H9 (cell line): ENCODE measurements at regions not wholly inside any gene's neighbourhood (a gene's known extent, or its start where the extent isn't known, plus 50 kb on each side); places are given as distances from the start of the nearest gene placed in this dataset.

Source experiments
- DNase-seq: peaks from one replicate; pipeline ENCODE4 v3.0.0-alpha.2; 2017
- H2AFZ ChIP-seq: one replicate; pipeline ENCODE4 v1.6.1; 2013; ENCODE audit warnings: mild to moderate bottlenecking, low read length, control low read depth, moderate library complexity
- H2AK5ac ChIP-seq: 2 replicates; pipeline ENCODE4 v1.6.1; 2013; ENCODE audit warnings: low read length, control low read depth, mixed read lengths; ENCODE audit not compliant: insufficient read length
- H2BK120ac ChIP-seq: one replicate; pipeline ENCODE4 v1.6.1; 2013; ENCODE audit warnings: low read depth, mild to moderate bottlenecking, low read length, control low read depth, inconsistent platforms; ENCODE audit not compliant: poor library complexity, severe bottlenecking
- H2BK12ac ChIP-seq: 2 replicates; pipeline ENCODE4 v1.6.1; 2013; ENCODE audit warnings: low read length, control low read depth, mixed read lengths, low read depth; ENCODE audit not compliant: insufficient read length
- H2BK15ac ChIP-seq: 2 replicates; pipeline ENCODE4 v1.6.1; 2013; ENCODE audit warnings: low read depth, low read length, control low read depth
- H2BK20ac ChIP-seq: one replicate; pipeline ENCODE4 v1.6.1; 2013; ENCODE audit warnings: low read depth, mild to moderate bottlenecking, low read length, control low read depth, inconsistent platforms; ENCODE audit not compliant: poor library complexity, severe bottlenecking
- H2BK5ac ChIP-seq: 2 replicates; pipeline ENCODE4 v1.6.1; 2013; ENCODE audit warnings: low read length, control low read depth, mixed read lengths; ENCODE audit not compliant: insufficient read length
- H3K14ac ChIP-seq: 2 replicates; pipeline ENCODE4 v1.6.1; 2013; ENCODE audit warnings: low read length, control low read depth; ENCODE audit not compliant: insufficient read depth
- H3K18ac ChIP-seq: 2 replicates; pipeline ENCODE4 v1.6.1; 2013; ENCODE audit warnings: low read depth, mild to moderate bottlenecking, mixed read lengths, low read length, control low read depth; ENCODE audit not compliant: insufficient read length
- H3K23ac ChIP-seq: 2 replicates; pipeline ENCODE4 v1.6.1; 2013; ENCODE audit warnings: low read length, control low read depth, mixed read lengths, low read depth; ENCODE audit not compliant: insufficient read length
- H3K23me2 ChIP-seq: 2 replicates; pipeline ENCODE4 v1.6.1; 2013; ENCODE audit warnings: low read depth, mild to moderate bottlenecking, mixed read lengths, low read length, control low read depth; ENCODE audit not compliant: insufficient read length, poor library complexity, severe bottlenecking
- H3K27ac ChIP-seq: 2 replicates; pipeline ENCODE4 v1.5.1; 2013; ENCODE audit warnings: low read length, control low read depth, mixed read lengths, low read depth; ENCODE audit not compliant: insufficient read length
- H3K27me3 ChIP-seq: 2 replicates; pipeline ENCODE4 v1.6.1; 2013; ENCODE audit warnings: low read length, control low read depth, inconsistent platforms; ENCODE audit not compliant: insufficient read depth
- H3K4ac ChIP-seq: 2 replicates; pipeline ENCODE4 v1.6.1; 2013; ENCODE audit warnings: low read depth, mild to moderate bottlenecking, control low read depth, inconsistent platforms, low read length, moderate library complexity
- H3K4me1 ChIP-seq: 2 replicates; pipeline ENCODE4 v1.6.1; 2013; ENCODE audit warnings: low read length, control low read depth, inconsistent platforms; ENCODE audit not compliant: insufficient read depth
- H3K4me2 ChIP-seq: 2 replicates; pipeline ENCODE4 v1.6.1; 2013; ENCODE audit warnings: low read length, control low read depth, mixed read lengths; ENCODE audit not compliant: insufficient read length, insufficient read depth
- H3K56ac ChIP-seq: 2 replicates; pipeline ENCODE4 v1.6.1; 2013; ENCODE audit warnings: low read depth, mild to moderate bottlenecking, mixed read lengths, low read length, control low read depth; ENCODE audit not compliant: insufficient read length
- H3K79me1 ChIP-seq: 2 replicates; pipeline ENCODE4 v1.6.1; 2013; ENCODE audit warnings: low read depth, mild to moderate bottlenecking, moderate library complexity, low read length, control low read depth, inconsistent platforms; ENCODE audit not compliant: insufficient read depth, poor library complexity, severe bottlenecking
- H3K79me2 ChIP-seq: 2 replicates; pipeline ENCODE4 v1.6.1; 2013; ENCODE audit warnings: low read length, control low read depth, inconsistent platforms; ENCODE audit not compliant: insufficient read depth
- H3K9ac ChIP-seq: 2 replicates; pipeline ENCODE4 v1.6.1; 2013; ENCODE audit warnings: low read length, control low read depth, mixed read lengths; ENCODE audit not compliant: insufficient read length; ENCODE audit errors: extremely low read depth
- H3K9me3 ChIP-seq: one replicate; pipeline ENCODE4 v1.6.1; 2013; ENCODE audit warnings: low read depth, low read length, inconsistent platforms; ENCODE audit not compliant: control insufficient read depth
- H3T11ph ChIP-seq: one replicate; pipeline ENCODE4 v1.6.1; 2013; ENCODE audit warnings: mild to moderate bottlenecking, low read length, control low read depth, inconsistent platforms
- H4K20me1 ChIP-seq: one replicate; pipeline ENCODE4 v1.6.1; 2013; ENCODE audit not compliant: control insufficient read depth, insufficient read length, insufficient read depth
- H4K5ac ChIP-seq: 2 replicates; pipeline ENCODE4 v1.6.1; 2013; ENCODE audit warnings: low read depth, mild to moderate bottlenecking, mixed read lengths, low read length, control low read depth; ENCODE audit not compliant: insufficient read length
- H4K8ac ChIP-seq: replicated peaks from 2 replicates; pipeline ENCODE4 v1.6.1; 2013; ENCODE audit warnings: low read length, control low read depth, mixed read lengths, low read depth; ENCODE audit not compliant: insufficient read length
- H4K91ac ChIP-seq: 2 replicates; pipeline ENCODE4 v1.6.1; 2013; ENCODE audit warnings: low read depth, mild to moderate bottlenecking, moderate library complexity, mixed read lengths, low read length, control low read depth; ENCODE audit not compliant: insufficient read length
- H3K27ac Mint-ChIP-seq, 3 experiments: 2 replicates in 2 of 3; 3 replicates in 1 of 3; pipeline ENCODE4 v1.8.0; 2020 to 2021; ENCODE audit warnings: mixed read lengths in 3 of 3, mild to moderate bottlenecking in 1 of 3, moderate library complexity in 1 of 3
- H3K27me3 Mint-ChIP-seq: 2 replicates; pipeline ENCODE4 v1.8.0; 2021; ENCODE audit warnings: low read depth, mild to moderate bottlenecking, moderate library complexity, mixed read lengths
- H3K36me3 Mint-ChIP-seq, 3 experiments: 2 replicates in 2 of 3; 3 replicates in 1 of 3; pipeline ENCODE4 v1.8.0; 2020 to 2021; ENCODE audit warnings: low read depth in 3 of 3, mixed read lengths in 3 of 3; ENCODE audit not compliant: insufficient read depth in 1 of 3
- H3K4me1 Mint-ChIP-seq, 2 experiments: 2 replicates each; pipeline ENCODE4 v1.8.0; 2020; ENCODE audit warnings: mixed read lengths in 2 of 2
- H3K4me3 Mint-ChIP-seq, 2 experiments: 2 replicates in 1 of 2; 3 replicates in 1 of 2; pipeline ENCODE4 v1.8.0; 2020 to 2021; ENCODE audit warnings: mild to moderate bottlenecking in 2 of 2, mixed read lengths in 2 of 2, moderate library complexity in 1 of 2
- H3K9me3 Mint-ChIP-seq, 2 experiments: 2 replicates in 1 of 2; 3 replicates in 1 of 2; pipeline ENCODE4 v1.8.0; 2020; ENCODE audit warnings: mild to moderate bottlenecking in 2 of 2, mixed read lengths in 2 of 2, moderate library complexity in 1 of 2
- WGBS: extraction: QIAGEN DNeasy Blood & Tissue Kit; methylation state at CpG from one replicate; pipeline ENCODE4 v1.1.7; 2013; ENCODE audit warnings: missing lambda C conversion rate, low lambda C conversion rate, mixed read lengths; ENCODE audit not compliant: insufficient read length; ENCODE audit errors: extremely low coverage; 5-methylcytosine and 5-hydroxymethylcytosine counted together
- TF ChIP-seq, protein P1 (sequence below): fragments of 200-600 bp; sonication (generic); conservative IDR thresholded peaks from 3 replicates; pipeline ENCODE4 v1.8.0; 2021; ENCODE audit warnings: antibody characterized with exemption, mild to moderate bottlenecking

DNA sequence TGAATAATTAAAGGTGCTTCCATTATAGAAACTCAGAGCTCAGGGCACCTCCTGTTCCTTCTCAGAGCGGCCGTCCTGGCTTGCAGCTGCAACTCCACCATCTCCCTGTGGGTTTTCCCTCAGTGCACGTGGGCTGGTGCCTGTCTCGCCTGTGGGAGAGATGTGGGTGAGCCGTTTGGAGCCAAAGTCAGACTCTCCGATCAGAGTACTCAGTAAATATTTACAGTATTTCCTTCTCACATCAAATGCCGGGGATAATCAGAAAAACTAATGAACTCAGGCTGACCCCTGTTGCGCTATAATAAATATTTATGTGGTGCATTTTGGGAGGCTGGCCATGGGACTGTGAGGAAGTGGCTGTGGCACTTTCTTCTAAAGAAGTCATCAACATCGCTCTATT is 155.8 kb upstream of the HABP2 start:
- no peaks in the 10 kb centered on the region for H3K23me2 ChIP-seq
- H3K36me3 Mint-ChIP-seq: no peaks in the 10 kb centered on the region; a peak in 2 of 7 replicates
- no peak overlapping the region for H3K23ac ChIP-seq
- no peaks in the 10 kb centered on the region for H3K79me1 ChIP-seq
- no CpG with 5 or more reads among the region's 9 CpGs for WGBS
- H2BK20ac ChIP-seq: no peak overlapping the region
- peaks cover 5 to 10% of the 10 kb centered on the region in 2 experiments for H3K4me1 Mint-ChIP-seq
- H3K79me2 ChIP-seq: no peaks in the 10 kb centered on the region
- no peak overlapping the region for H3K4ac ChIP-seq
- H3K56ac ChIP-seq: no peak overlapping the region
- no peak overlapping the region for H3K18ac ChIP-seq
- H3K4me1 ChIP-seq: peaks cover 8% of the 10 kb centered on the region; the same call in 1 of the 2 replicates
- no peaks in the 10 kb centered on the region for H3K9me3 ChIP-seq
- TF ChIP-seq, protein P1, sequence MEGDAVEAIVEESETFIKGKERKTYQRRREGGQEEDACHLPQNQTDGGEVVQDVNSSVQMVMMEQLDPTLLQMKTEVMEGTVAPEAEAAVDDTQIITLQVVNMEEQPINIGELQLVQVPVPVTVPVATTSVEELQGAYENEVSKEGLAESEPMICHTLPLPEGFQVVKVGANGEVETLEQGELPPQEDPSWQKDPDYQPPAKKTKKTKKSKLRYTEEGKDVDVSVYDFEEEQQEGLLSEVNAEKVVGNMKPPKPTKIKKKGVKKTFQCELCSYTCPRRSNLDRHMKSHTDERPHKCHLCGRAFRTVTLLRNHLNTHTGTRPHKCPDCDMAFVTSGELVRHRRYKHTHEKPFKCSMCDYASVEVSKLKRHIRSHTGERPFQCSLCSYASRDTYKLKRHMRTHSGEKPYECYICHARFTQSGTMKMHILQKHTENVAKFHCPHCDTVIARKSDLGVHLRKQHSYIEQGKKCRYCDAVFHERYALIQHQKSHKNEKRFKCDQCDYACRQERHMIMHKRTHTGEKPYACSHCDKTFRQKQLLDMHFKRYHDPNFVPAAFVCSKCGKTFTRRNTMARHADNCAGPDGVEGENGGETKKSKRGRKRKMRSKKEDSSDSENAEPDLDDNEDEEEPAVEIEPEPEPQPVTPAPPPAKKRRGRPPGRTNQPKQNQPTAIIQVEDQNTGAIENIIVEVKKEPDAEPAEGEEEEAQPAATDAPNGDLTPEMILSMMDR: no peak
- H2BK5ac ChIP-seq: no peak overlapping the region
- H4K91ac ChIP-seq: no peak overlapping the region
- H4K8ac ChIP-seq: no peak overlapping the region
- H3K27me3 Mint-ChIP-seq: peaks cover 9% of the 10 kb centered on the region
- no peak overlapping the region for H3K9ac ChIP-seq
- no peaks in the 10 kb centered on the region; a peak in 1 of 5 replicates for H3K9me3 Mint-ChIP-seq
- no peak overlapping the region for H3K4me3 Mint-ChIP-seq
- no peak overlapping the region for H2AFZ ChIP-seq
- H3T11ph ChIP-seq: no peak overlapping the region
- DNase-seq: no peak
- H3K27me3 ChIP-seq: no peaks in the 10 kb centered on the region
- no peaks in the 10 kb centered on the region for H4K20me1 ChIP-seq
- no peak overlapping the region for H4K5ac ChIP-seq
- H2BK15ac ChIP-seq: no peak overlapping the region
- no peak overlapping the region for H2BK120ac ChIP-seq
- no peak overlapping the region for H3K27ac ChIP-seq
- no peak overlapping the region for H2AK5ac ChIP-seq
- H3K4me2 ChIP-seq: no peak overlapping the region
- no peak overlapping the region for H3K14ac ChIP-seq
- no peak overlapping the region; a peak in 1 of 7 replicates for H3K27ac Mint-ChIP-seq
- H2BK12ac ChIP-seq: no peak overlapping the region
